Smooth muscle cell (in vitro differentiated cells): ENCODE measurements at regions not wholly inside any gene's neighbourhood (a gene's known extent, or its start where the extent isn't known, plus 50 kb on each side); places are given as distances from the start of the nearest gene placed in this dataset.

Experiments
- DNase-seq: peaks from one replicate; lab custom pipeline; 2025; ENCODE audit not compliant: unreplicated experiment; lab: John Stamatoyannopoulos, UW
- H2AFZ ChIP-seq: fragments of 200-600 bp; sonication (generic); 2 replicates; pipeline ENCODE4 v1.6.0; 2016; ENCODE audit warnings: antibody characterized with exemption, low read depth, mild to moderate bottlenecking
- H3F3A ChIP-seq: fragments of 200-600 bp; sonication (generic); 2 replicates; pipeline ENCODE4 v1.6.0; 2017; ENCODE audit warnings: antibody characterized with exemption, low read depth
- H3K27ac ChIP-seq: fragments of 200-600 bp; sonication (generic); 2 replicates; pipeline ENCODE4 v1.5.1; 2016; ENCODE audit warnings: low read depth, mild to moderate bottlenecking
- H3K27me3 ChIP-seq: fragments of 200-600 bp; sonication (generic); 2 replicates; pipeline ENCODE4 v1.6.1; 2016; ENCODE audit warnings: low read depth, mild to moderate bottlenecking
- H3K36me3 ChIP-seq: fragments of 200-600 bp; sonication (generic); 2 replicates; pipeline ENCODE4 v1.5.1; 2016; ENCODE audit warnings: low read depth
- H3K4me1 ChIP-seq: fragments of 200-600 bp; sonication (generic); 2 replicates; pipeline ENCODE4 v1.5.1; 2016; ENCODE audit warnings: low read depth
- H3K4me2 ChIP-seq: fragments of 200-600 bp; sonication (generic); 2 replicates; pipeline ENCODE4 v1.6.0; 2016; ENCODE audit warnings: mild to moderate bottlenecking
- H3K4me3 ChIP-seq: fragments of 200-600 bp; sonication (generic); 2 replicates; pipeline ENCODE4 v1.5.1; 2016; ENCODE audit warnings: mild to moderate bottlenecking
- H3K79me2 ChIP-seq: fragments of 200-600 bp; sonication (generic); 2 replicates; pipeline ENCODE4 v1.6.0; 2016; ENCODE audit warnings: low read depth, mild to moderate bottlenecking
- H3K9ac ChIP-seq: fragments of 200-600 bp; sonication (generic); 2 replicates; pipeline ENCODE4 v1.6.0; 2016; ENCODE audit warnings: low read depth
- H3K9me3 ChIP-seq: fragments of 200-600 bp; sonication (generic); replicated peaks from 2 replicates; pipeline ENCODE4 v1.5.1; 2016; ENCODE audit warnings: low read depth
- H4K20me1 ChIP-seq: fragments of 200-600 bp; sonication (generic); 2 replicates; pipeline ENCODE4 v1.6.0; 2016; ENCODE audit warnings: low read depth
- CTCF ChIP-seq: fragments of 200-600 bp; sonication (generic); IDR thresholded peaks from 2 replicates; pipeline ENCODE4 v1.5.1; 2017; ENCODE audit warnings: borderline replicate concordance, mild to moderate bottlenecking, antibody characterized with exemption; ENCODE audit not compliant: insufficient read depth, poor library complexity, severe bottlenecking
- WGBS: methylation state at CpG from one replicate; pipeline ENCODE4 v1.1.7; 2016; ENCODE audit warnings: low lambda C conversion rate; 5-methylcytosine and 5-hydroxymethylcytosine counted together

DNA sequence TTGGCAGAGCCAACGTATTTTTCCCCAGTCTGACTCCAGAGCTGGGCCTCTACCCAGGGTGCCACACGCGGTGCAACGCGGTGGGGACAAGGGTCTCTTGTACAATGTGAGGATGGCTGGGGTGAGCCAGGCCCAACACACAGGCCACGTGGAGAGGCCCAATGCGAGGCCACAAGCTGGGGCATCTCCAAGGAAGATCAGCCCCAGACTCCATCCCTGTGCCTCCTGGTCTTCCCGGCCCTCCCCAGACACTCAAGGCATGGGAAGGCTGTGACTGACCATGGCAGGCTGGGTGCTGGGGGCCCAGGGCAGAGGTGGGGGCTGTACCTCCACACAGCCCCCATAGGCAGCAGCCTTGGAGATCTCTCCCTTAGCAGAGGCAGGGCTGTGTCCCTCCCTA, 135.3 kb upstream of the FAM20C start:
- Histone ChIP-seq H3K27ac (no peak overlapping the region), H3K4me1 (no peaks in the 10 kb centered on the region), H3K4me2 (no peak overlapping the region), H3K9me3 (no peaks in the 10 kb centered on the region), H3K27me3 (no peaks in the 10 kb centered on the region), H2AFZ (no peak overlapping the region), H4K20me1 (no peaks in the 10 kb centered on the region), H3K4me3 (no peak overlapping the region), H3K9ac (no peak overlapping the region), H3K79me2 (no peaks in the 10 kb centered on the region), H3K36me3 (no peaks in the 10 kb centered on the region), H3F3A (no peaks in the 10 kb centered on the region)
- WGBS = 83% methylated on average over 8 of the region's 8 CpGs
- DNase-seq = no peak
- no peak for TF ChIP-seq CTCF

DNA sequence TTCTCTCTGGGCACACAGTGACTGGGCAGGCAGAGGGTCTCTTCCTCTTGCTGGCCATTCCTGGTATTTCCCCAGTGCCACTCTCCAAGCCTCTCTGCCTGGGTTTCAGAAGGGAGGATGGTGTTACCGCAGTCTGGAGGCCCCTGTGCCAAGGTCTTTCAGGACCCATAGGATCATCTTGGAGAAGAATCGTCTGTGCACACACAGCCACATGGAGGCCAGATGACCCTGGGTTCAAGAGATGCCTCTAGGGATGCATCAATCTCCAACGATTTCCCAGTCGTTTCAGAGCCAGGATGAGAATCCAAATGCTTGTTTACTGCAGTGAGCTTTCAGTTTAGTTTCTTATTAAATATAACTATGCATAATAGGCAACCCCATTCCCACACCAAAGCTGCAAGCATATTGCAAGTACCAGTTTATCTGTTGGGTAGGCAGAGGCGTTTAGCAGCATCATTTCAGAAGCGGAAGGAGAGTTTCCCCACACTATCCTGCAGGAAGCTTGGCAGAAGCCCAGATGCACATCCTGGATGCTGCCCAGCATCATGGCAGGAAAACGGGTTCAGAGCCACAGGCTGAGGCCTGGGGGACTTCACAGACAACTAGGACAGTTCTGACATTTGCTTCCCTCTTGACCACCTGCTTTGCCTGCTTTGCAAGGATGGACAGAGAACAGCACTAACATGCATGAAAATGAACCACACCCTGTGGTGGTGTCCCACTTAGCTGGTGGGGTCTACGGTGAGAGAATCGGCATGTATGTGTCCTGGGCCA, 134.7 kb upstream of the FAM20C start:
- H3F3A ChIP-seq = no peaks in the 10 kb centered on the region
- H3K9ac ChIP-seq = no peak overlapping the region
- H3K9me3 ChIP-seq = no peaks in the 10 kb centered on the region
- no peaks in the 10 kb centered on the region for H3K79me2 ChIP-seq
- TF ChIP-seq CTCF = no peak
- H3K4me2 ChIP-seq = no peak overlapping the region
- WGBS = 86% methylated on average over 9 of the region's 9 CpGs
- no peak overlapping the region for H2AFZ ChIP-seq
- no peak overlapping the region for H3K4me3 ChIP-seq
- no peaks in the 10 kb centered on the region for H3K27me3 ChIP-seq
- no peak for DNase-seq
- H3K36me3 ChIP-seq = no peaks in the 10 kb centered on the region
- H3K27ac ChIP-seq = no peak overlapping the region
- no peaks in the 10 kb centered on the region for H4K20me1 ChIP-seq
- no peaks in the 10 kb centered on the region for H3K4me1 ChIP-seq

- no peak for DNase-seq
- Histone ChIP-seq H3K9ac (no peak overlapping the region), H3K4me2 (no peak overlapping the region), H4K20me1 (no peaks in the 10 kb centered on the region), H3K36me3 (no peaks in the 10 kb centered on the region), H3K27ac (no peak overlapping the region), H3F3A (no peaks in the 10 kb centered on the region), H3K4me3 (no peak overlapping the region), H3K27me3 (no peaks in the 10 kb centered on the region), H3K9me3 (no peaks in the 10 kb centered on the region), H2AFZ (no peak overlapping the region), H3K4me1 (no peaks in the 10 kb centered on the region), H3K79me2 (no peaks in the 10 kb centered on the region)
- WGBS = 88% methylated on average over 7 of the region's 7 CpGs
- no peak for TF ChIP-seq CTCF
These were observed 134.1 kb upstream of the FAM20C start for GRCh38 chr7:58316-58715.
